Left lung (tissue), 4 donors: ENCODE measurements at regions not wholly inside any gene's neighbourhood (a gene's known extent, or its start where the extent isn't known, plus 50 kb on each side); places are given as distances from the start of the nearest gene placed in this dataset.

Experiments
- ATAC-seq: fragments of 200-7000 bp; cut with Tn5 transposase; one replicate; pipeline ENCODE4 v1.9.1; 2020; ENCODE audit warnings: moderate library complexity
- DNase-seq, 4 donors: peaks; one replicate each; pipeline ENCODE4 v3.0.0-alpha.2; 2013 to 2020
- H3K27ac ChIP-seq, 2 donors: fragments of 200-600 bp; sonication (generic) in 1 of 2; one replicate each; pipeline versions ENCODE4 v1.5.0 to v1.8.0; 2020 to 2021
- H3K27me3 ChIP-seq, 2 donors: fragments of 200-600 bp; sonication (generic) in 1 of 2; one replicate each; pipeline versions ENCODE4 v1.5.0 to v1.8.0; 2020 to 2021
- H3K36me3 ChIP-seq, 2 donors: fragments of 200-600 bp; sonication (generic) in 1 of 2; one replicate each; pipeline versions ENCODE4 v1.5.0 to v1.8.0; 2020 to 2021
- H3K4me1 ChIP-seq, 2 donors: fragments of 200-600 bp; one replicate each; pipeline ENCODE4 v1.8.0; 2021
- H3K4me3 ChIP-seq, 2 donors: fragments of 200-600 bp; sonication (generic) in 1 of 2; one replicate each; pipeline versions ENCODE4 v1.5.0 to v1.8.0; 2020 to 2021; ENCODE audit warnings: mild to moderate bottlenecking in 1 of 2
- H3K9me3 ChIP-seq, 2 donors: fragments of 200-600 bp; sonication (generic) in 1 of 2; one replicate each; pipeline versions ENCODE4 v1.5.0 to v1.8.0; 2020 to 2021
- intact Hi-C, 2 donors: fragments of 100-400 bp; cut with DNase I; formaldehyde crosslinking; loops; one replicate each; pipeline versions ENCODE4 v1.11.2 to v1.14.2; 2022
- TF ChIP-seq, protein P1 (sequence below), 2 donors: fragments of 200-600 bp; sonication (generic) in 1 of 2; IDR thresholded peaks; one replicate each; pipeline versions ENCODE4 v1.5.0 to v1.8.0; 2021; ENCODE audit warnings: antibody characterized with exemption in 2 of 2
- donor health status: DM: no; HTN: yes; CAD: no.
- donor health status: DM: no; HTN: no; CAD: no.

DNA sequence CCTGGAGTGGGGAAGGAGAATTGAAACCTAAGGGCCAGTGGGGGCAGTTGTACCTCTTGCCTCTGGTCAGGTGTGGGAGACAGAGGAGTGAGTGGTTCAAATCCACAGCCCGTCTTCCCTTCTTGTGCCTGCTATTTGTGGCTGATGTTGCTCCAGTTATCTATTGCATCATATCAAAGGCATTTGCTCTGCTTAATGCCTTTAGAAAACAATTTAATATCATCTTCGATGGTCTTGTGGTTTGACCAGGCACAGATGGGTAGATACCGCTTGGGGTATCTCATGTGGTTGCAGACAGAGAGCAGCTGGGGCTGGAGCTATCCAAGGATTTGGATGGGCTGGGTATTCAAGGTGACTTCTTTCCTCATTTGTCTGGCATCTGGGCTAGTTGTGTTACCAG, 376.1 kb upstream of the RBFOX1 start:
- Histone ChIP-seq H3K27me3 (no peaks in the 10 kb centered on the region), H3K4me1 (no peaks in the 10 kb centered on the region), H3K27ac (no peak overlapping the region), H3K36me3 (no peaks in the 10 kb centered on the region), H3K9me3 (no peaks in the 10 kb centered on the region), H3K4me3 (no peak overlapping the region)
- intact Hi-C loops = no loop called here
- ATAC-seq (no peak), DNase-seq (no peak)
- TF ChIP-seq, protein P1, sequence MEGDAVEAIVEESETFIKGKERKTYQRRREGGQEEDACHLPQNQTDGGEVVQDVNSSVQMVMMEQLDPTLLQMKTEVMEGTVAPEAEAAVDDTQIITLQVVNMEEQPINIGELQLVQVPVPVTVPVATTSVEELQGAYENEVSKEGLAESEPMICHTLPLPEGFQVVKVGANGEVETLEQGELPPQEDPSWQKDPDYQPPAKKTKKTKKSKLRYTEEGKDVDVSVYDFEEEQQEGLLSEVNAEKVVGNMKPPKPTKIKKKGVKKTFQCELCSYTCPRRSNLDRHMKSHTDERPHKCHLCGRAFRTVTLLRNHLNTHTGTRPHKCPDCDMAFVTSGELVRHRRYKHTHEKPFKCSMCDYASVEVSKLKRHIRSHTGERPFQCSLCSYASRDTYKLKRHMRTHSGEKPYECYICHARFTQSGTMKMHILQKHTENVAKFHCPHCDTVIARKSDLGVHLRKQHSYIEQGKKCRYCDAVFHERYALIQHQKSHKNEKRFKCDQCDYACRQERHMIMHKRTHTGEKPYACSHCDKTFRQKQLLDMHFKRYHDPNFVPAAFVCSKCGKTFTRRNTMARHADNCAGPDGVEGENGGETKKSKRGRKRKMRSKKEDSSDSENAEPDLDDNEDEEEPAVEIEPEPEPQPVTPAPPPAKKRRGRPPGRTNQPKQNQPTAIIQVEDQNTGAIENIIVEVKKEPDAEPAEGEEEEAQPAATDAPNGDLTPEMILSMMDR (IDR thresholded peaks at IDR 0.05) = no peak

DNA sequence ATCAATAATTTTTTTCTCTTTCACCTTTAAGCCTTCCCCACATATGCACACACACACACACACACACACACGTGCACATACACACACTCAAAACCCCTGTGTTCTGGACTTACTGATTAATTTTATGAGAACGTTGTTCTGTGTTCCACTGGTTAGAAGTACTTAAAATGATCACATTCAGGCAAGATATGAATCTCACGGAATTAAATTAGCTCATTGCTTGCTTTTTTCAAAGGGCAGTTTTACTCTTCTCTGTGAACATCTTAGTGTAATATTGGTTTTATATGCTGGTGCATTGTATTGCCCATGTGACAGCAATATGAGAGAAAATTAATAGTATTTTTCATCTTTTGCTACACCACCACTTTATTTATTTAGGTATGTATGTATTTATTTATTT, 377.3 kb upstream of the RBFOX1 start:
- intact Hi-C loops = no loop called here
- DNase-seq (no peak), ATAC-seq (no peak)
- TF ChIP-seq, protein P1 (IDR thresholded peaks at IDR 0.05) = no peak
- H3K27ac ChIP-seq = no peak overlapping the region
- H3K9me3 ChIP-seq = no peaks in the 10 kb centered on the region
- no peaks in the 10 kb centered on the region for H3K27me3 ChIP-seq
- no peaks in the 10 kb centered on the region for H3K4me1 ChIP-seq
- H3K4me3 ChIP-seq = no peak overlapping the region
- no peaks in the 10 kb centered on the region for H3K36me3 ChIP-seq

DNA sequence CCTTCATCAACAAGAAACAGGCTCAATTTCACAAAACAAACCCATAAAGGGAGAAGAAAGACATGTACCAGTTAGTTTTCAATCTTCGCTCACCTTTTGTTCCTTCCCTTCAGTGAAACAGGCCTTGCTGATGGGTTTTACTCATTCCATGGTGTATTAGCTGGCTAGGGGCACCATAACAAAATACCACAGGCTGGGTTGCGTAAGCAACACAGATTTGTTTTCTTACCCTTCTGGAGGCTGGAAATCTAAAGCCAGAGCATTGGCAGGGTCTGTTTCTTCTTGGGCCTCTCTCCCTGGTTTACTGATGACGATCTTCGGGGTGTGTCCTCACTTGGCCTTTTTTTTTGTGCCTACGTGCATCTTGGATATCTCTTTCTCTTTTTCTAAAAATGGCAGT, 383.4 kb upstream of the RBFOX1 start:
- H3K27me3 ChIP-seq = no peaks in the 10 kb centered on the region
- no peaks in the 10 kb centered on the region for H3K36me3 ChIP-seq
- DNase-seq (no peak), ATAC-seq (no peak)
- no peak overlapping the region for H3K4me3 ChIP-seq
- TF ChIP-seq, protein P1 (IDR thresholded peaks at IDR 0.05) = no peak
- intact Hi-C loops = no loop called here
- no peaks in the 10 kb centered on the region for H3K4me1 ChIP-seq
- H3K9me3 ChIP-seq = no peaks in the 10 kb centered on the region
- no peak overlapping the region for H3K27ac ChIP-seq

DNA sequence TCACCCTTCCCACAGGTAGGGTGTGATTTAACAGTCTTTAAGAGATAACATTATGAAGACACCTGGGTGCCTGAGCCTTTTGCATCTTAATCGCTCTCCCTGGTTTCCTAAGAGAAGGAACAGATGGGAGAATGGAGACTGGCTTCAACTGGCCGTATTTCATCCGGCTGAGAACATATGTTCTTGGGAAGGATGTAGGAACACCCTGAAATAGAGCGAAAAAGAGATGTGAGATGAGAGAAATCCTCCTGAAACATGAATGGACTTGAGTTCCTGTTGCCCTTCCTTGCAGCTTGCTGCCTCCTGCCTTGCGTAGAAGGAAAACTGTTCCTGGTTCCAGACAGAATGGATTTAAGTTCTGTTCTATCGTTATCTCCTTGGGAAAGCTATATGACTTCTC, 385.4 kb upstream of the RBFOX1 start:
- no peak overlapping the region for H3K4me3 ChIP-seq
- DNase-seq = no peak
- H3K27ac ChIP-seq = no peak overlapping the region
- no peaks in the 10 kb centered on the region for H3K4me1 ChIP-seq
- no peaks in the 10 kb centered on the region for H3K36me3 ChIP-seq
- H3K27me3 ChIP-seq = no peaks in the 10 kb centered on the region
- TF ChIP-seq, protein P1 (IDR thresholded peaks at IDR 0.05) = no peak
- intact Hi-C loops = no loop called here
- H3K9me3 ChIP-seq = peaks cover 0 to 4% of the 10 kb centered on the region in 2 donors
- no peak for ATAC-seq

DNA sequence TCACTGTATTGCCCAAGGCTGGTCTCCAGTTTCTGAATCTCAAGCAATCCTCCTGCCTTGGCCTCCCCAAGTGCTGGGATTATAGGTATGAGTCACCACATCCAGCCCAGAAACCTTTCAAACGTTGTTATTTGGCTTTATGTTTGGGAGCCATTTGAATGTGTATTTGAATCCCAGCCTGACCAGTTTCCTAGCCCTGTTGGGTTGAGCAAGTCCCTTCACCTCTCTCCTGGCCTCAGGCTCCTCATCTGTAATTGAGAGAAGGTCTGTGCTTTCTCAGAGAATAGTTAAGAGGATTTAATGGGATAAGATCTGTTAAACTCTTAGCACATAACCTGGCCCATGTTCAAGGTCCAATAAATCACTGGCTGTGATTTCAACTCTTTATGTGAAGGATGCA, 385.8 kb upstream of the RBFOX1 start:
- ATAC-seq (no peak), DNase-seq (no peak)
- H3K36me3 ChIP-seq = no peaks in the 10 kb centered on the region
- no peaks in the 10 kb centered on the region for H3K27me3 ChIP-seq
- no peak overlapping the region for H3K4me3 ChIP-seq
- TF ChIP-seq, protein P1 (IDR thresholded peaks at IDR 0.05) = no peak
- H3K9me3 ChIP-seq = peaks cover 0 to 4% of the 10 kb centered on the region in 2 donors
- intact Hi-C loops = no loop called here
- no peaks in the 10 kb centered on the region for H3K4me1 ChIP-seq
- H3K27ac ChIP-seq = no peak overlapping the region
